ENCODE measurements at regions not wholly inside any gene's neighbourhood (a gene's known extent, or its start where the extent isn't known, plus 50 kb on each side); places are given as distances from the start of the nearest gene placed in this dataset.

DNA sequence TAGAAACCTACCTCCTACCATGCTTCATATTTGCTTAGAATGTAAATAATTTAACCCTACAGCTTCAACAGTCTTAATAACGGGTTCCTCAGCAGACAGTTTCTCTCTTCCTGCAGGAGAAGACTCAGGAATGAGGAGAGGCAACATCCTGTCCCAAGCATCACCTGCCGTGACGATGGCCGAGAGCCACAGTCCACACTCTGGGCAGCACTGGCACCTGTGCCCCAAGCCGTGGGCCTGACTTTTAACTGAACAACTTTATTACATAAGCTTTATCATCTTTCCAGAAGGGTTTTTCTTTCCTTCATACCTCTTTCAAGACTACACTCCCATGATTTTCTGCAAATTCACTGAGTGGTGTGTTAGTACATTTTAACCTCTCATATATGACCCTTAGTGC lies 856.0 kb downstream of the GALR1 start:
- Histone ChIP-seq H3K36me3 (no peaks in the 10 kb centered on the region), H3K4me1 (no peaks in the 10 kb centered on the region), H3K9me3 (no peaks in the 10 kb centered on the region), H3K4me3 (no peak overlapping the region), H3K27ac (no peak overlapping the region), H3K27me3 (no peaks in the 10 kb centered on the region)
- TF ChIP-seq, protein P1, sequence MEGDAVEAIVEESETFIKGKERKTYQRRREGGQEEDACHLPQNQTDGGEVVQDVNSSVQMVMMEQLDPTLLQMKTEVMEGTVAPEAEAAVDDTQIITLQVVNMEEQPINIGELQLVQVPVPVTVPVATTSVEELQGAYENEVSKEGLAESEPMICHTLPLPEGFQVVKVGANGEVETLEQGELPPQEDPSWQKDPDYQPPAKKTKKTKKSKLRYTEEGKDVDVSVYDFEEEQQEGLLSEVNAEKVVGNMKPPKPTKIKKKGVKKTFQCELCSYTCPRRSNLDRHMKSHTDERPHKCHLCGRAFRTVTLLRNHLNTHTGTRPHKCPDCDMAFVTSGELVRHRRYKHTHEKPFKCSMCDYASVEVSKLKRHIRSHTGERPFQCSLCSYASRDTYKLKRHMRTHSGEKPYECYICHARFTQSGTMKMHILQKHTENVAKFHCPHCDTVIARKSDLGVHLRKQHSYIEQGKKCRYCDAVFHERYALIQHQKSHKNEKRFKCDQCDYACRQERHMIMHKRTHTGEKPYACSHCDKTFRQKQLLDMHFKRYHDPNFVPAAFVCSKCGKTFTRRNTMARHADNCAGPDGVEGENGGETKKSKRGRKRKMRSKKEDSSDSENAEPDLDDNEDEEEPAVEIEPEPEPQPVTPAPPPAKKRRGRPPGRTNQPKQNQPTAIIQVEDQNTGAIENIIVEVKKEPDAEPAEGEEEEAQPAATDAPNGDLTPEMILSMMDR (IDR thresholded peaks at IDR 0.05), result no peak
- TF ChIP-seq POLR2A (IDR thresholded peaks at IDR 0.05), result no peak
- DNase-seq, result no peak

DNA sequence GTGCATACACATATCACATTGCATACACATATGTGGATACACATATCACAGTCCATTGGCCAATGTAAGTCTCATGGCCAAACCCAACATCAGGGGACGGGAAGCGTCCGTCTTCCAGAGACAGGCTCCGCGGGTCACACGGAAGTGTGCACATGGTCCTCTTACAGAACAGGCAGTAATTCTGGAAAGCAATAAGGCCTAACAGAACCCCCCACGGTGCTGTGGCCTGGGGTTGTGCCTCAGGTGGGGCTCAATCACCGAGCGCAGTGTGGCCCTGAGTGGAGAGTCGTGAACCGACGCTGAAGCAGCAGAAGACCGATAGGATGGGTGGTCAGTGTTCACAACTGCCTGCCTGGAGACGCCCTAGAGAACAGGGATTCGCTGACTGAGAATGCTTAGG lies 857.3 kb downstream of the GALR1 start:
- H3K27me3 ChIP-seq, result no peaks in the 10 kb centered on the region
- no peaks in the 10 kb centered on the region for H3K4me1 ChIP-seq
- H3K36me3 ChIP-seq, result no peaks in the 10 kb centered on the region
- no peak overlapping the region for H3K27ac ChIP-seq
- H3K4me3 ChIP-seq, result no peak overlapping the region
- no peaks in the 10 kb centered on the region for H3K9me3 ChIP-seq
- DNase-seq, result no peak
- TF ChIP-seq POLR2A (IDR thresholded peaks at IDR 0.05), result no peak
- TF ChIP-seq, protein P1 (IDR thresholded peaks at IDR 0.05), result no peak

DNA sequence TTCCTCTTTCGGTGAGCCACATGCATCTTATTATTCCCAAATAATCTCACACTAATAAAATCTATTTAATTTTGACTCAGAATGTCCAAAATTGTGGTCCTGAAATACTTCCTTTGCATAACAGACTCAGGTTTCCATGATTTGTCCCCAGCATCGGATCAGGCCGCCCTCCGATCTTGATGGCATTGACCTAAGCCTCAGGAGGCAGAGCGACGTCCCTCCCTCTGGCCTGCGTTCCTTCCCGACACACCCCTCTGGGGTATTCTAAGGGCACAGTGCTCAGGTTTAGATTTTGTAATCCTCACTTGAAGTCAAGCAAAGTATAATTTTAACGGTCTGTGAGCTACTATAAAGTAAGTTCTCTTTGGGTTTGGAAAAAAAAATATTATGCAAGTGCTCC lies 857.7 kb downstream of the GALR1 start:
- H3K27me3 ChIP-seq, result no peaks in the 10 kb centered on the region
- no peaks in the 10 kb centered on the region for H3K9me3 ChIP-seq
- no peaks in the 10 kb centered on the region for H3K36me3 ChIP-seq
- H3K27ac ChIP-seq, result no peak overlapping the region
- no peak for DNase-seq
- H3K4me3 ChIP-seq, result no peak overlapping the region
- H3K4me1 ChIP-seq, result no peaks in the 10 kb centered on the region
- no peak for TF ChIP-seq POLR2A (IDR thresholded peaks at IDR 0.05)
- TF ChIP-seq, protein P1 (IDR thresholded peaks at IDR 0.05), result no peak

DNA sequence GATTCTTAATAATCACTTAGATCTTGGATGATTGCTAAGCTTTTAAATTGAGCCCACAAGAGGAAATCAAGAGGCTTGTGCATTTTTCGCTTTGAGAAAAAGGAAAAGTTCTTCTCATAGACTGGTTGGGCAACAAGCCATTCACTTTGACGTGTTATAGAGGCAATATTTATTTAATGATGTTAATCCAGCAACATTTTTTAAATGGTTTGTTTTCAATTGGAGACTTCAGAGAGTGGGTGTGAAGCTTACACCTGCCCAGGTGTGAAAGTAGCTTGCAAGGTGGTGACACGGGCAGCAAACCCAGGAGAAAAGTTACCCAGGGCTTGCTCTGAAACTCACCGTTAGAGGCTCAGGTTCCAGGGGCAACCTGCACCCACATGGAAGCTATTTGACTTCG lies 858.9 kb downstream of the GALR1 start:
- H3K27ac ChIP-seq, result no peak overlapping the region
- no peaks in the 10 kb centered on the region for H3K9me3 ChIP-seq
- no peaks in the 10 kb centered on the region for H3K36me3 ChIP-seq
- no peak overlapping the region for H3K4me3 ChIP-seq
- DNase-seq, result no peak
- no peaks in the 10 kb centered on the region for H3K27me3 ChIP-seq
- no peak for TF ChIP-seq POLR2A (IDR thresholded peaks at IDR 0.05)
- TF ChIP-seq, protein P1 (IDR thresholded peaks at IDR 0.05), result no peak
- no peaks in the 10 kb centered on the region for H3K4me1 ChIP-seq

DNA sequence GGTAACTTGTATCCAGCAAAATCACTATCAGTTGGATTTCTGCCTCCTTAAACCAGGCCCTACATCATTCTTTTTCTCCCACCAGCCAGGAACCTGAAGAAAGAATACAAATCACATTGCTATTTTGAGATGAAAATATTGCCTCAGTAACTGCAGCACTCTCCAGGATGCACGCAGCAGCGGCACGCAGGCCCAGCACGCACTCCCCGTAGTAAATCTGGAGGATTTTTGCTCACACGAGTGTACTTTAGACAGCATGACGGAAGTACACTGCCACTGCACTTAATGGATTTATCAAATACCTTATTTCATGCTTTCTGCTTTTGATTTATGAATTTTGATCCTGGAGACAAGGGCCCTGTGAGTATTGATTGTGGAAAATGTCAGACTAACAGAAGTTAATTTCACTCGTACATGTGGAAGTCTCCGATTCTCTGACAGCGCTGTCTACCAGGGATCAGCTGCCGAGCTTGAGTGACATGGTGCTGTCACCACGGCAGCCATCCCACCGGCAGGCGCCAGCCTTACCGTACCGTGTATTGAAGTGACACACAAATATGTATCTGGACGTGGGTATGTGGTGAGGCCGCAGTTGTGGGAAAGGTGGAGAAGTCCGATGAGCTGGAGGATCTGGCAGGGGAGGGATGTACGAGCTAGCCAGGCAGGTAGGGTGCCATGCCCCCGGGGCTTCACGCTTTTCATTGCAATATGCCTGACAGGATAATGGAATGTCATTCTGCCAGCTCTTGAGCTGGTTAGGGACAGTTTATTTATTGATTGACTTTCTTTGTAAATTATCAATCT lies 863.7 kb downstream of the GALR1 start:
- Histone ChIP-seq H3K9me3 (no peaks in the 10 kb centered on the region), H3K4me3 (no peak overlapping the region), H3K27me3 (no peaks in the 10 kb centered on the region), H3K4me1 (no peaks in the 10 kb centered on the region), H3K27ac (no peak overlapping the region), H3K36me3 (no peaks in the 10 kb centered on the region)
- TF ChIP-seq POLR2A (IDR thresholded peaks at IDR 0.05), result no peak
- TF ChIP-seq, protein P1 (IDR thresholded peaks at IDR 0.05), result no peak
- DNase-seq, result no peak

DNA sequence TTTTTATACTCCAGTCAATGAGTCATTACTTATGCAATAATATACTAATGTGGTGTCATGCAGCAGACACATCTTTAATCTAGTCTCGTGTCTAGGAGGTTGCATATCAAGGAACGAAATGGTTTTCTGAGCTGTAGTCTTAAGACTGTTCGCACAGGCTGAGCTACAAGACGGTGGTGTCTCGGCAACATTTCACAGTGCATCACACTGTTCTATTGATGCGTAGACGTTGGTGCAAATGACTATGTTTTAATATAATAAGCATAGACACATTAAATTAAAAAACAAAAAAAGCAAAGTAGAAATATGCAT lies 864.2 kb downstream of the GALR1 start:
- no peak for TF ChIP-seq POLR2A (IDR thresholded peaks at IDR 0.05)
- TF ChIP-seq, protein P1 (IDR thresholded peaks at IDR 0.05), result no peak
- no peaks in the 10 kb centered on the region for H3K36me3 ChIP-seq
- no peaks in the 10 kb centered on the region for H3K4me1 ChIP-seq
- no peak overlapping the region for H3K27ac ChIP-seq
- no peaks in the 10 kb centered on the region for H3K27me3 ChIP-seq
- H3K4me3 ChIP-seq, result no peak overlapping the region
- DNase-seq, result no peak
- no peaks in the 10 kb centered on the region for H3K9me3 ChIP-seq
